GM19043 (cell line): ENCODE measurements at regions not wholly inside any gene's neighbourhood (a gene's known extent, or its start where the extent isn't known, plus 50 kb on each side); places are given as distances from the start of the nearest gene placed in this dataset.

Experiments
- ATAC-seq: cut with Tn5 transposase; IDR thresholded peaks from one replicate; pipeline ENCODE4 v1.9.1; 2021; ENCODE audit warnings: low read depth; ENCODE audit not compliant: unreplicated experiment

- no peak for ATAC-seq
These were observed 790.8 kb upstream of the TBX3 start for GRCh38 chr12:115474539-115475353.

GRCh38 chr12:115473257-115473956, 789.4 kb upstream of the TBX3 start:
- no peak for ATAC-seq

- no peak for ATAC-seq
These were observed 788.9 kb upstream of the TBX3 start for GRCh38 chr12:115472852-115473251.

GRCh38 chr12:115470977-115471376, 787.0 kb upstream of the TBX3 start:
- ATAC-seq, result no peak

- ATAC-seq, result no peak
These were observed 786.6 kb upstream of the TBX3 start for GRCh38 chr12:115470526-115470925.

GRCh38 chr12:115468087-115468510, 784.1 kb upstream of the TBX3 start:
- ATAC-seq, result no peak

- no peak for ATAC-seq
These were observed 783.6 kb upstream of the TBX3 start for GRCh38 chr12:115467531-115467930.

- no peak for ATAC-seq
These were observed 782.1 kb upstream of the TBX3 start for GRCh38 chr12:115466076-115466475.

- no peak for ATAC-seq
These were observed 780.7 kb upstream of the TBX3 start for GRCh38 chr12:115464661-115465060.

GRCh38 chr12:115464111-115464581, 780.2 kb upstream of the TBX3 start:
- ATAC-seq, result no peak

- ATAC-seq, result no peak
These were observed 777.4 kb upstream of the TBX3 start for GRCh38 chr12:115461401-115461800.

- no peak for ATAC-seq
These were observed 773.8 kb upstream of the TBX3 start for GRCh38 chr12:115457798-115458197.

- ATAC-seq, result no peak
These were observed 773.1 kb upstream of the TBX3 start for GRCh38 chr12:115456946-115457689.

- no peak for ATAC-seq
These were observed 771.3 kb upstream of the TBX3 start for GRCh38 chr12:115455268-115455681.

GRCh38 chr12:115452751-115453281, 768.8 kb upstream of the TBX3 start:
- ATAC-seq, result no peak

GRCh38 chr12:115451780-115452736, 768.1 kb upstream of the TBX3 start:
- no peak for ATAC-seq

GRCh38 chr12:115451151-115451779, 767.3 kb upstream of the TBX3 start:
- no peak for ATAC-seq

GRCh38 chr12:115450710-115451109, 766.7 kb upstream of the TBX3 start:
- no peak for ATAC-seq

- ATAC-seq, result no peak
These were observed 766.0 kb upstream of the TBX3 start for GRCh38 chr12:115450017-115450416.
